Activated CD8-positive, alpha-beta T cell treated with anti-CD3 and anti-CD28 coated beads, Interleukin-2, amount 10 ng/mL, durations not matched to agents 7 days and 5 days (primary cell): ENCODE measurements at regions not wholly inside any gene's neighbourhood (a gene's known extent, or its start where the extent isn't known, plus 50 kb on each side); places are given as distances from the start of the nearest gene placed in this dataset.

ENCODE experiments used
- ATAC-seq: fragments of 150-1000 bp; cut with Tn5 transposase; one replicate; pipeline ENCODE4 v1.10.0; 2021; ENCODE audit warnings: moderate library complexity
- CTCF ChIA-PET: fragments of 350-600 bp; sonication (Branson Sonifier 250); formaldehyde crosslinking; loops from one replicate; lab custom pipeline; 2021; ENCODE audit warnings: antibody characterized with exemption; lab: Charles Lee
- POLR2A ChIA-PET: fragments of 350-600 bp; sonication (Branson Sonifier 250); formaldehyde crosslinking; loops from one replicate; lab custom pipeline; 2021; ENCODE audit warnings: antibody characterized with exemption; lab: Charles Lee
- DNase-seq: peaks from one replicate; pipeline ENCODE4 v3.0.0-alpha.2; 2020
- H3K27ac Mint-ChIP-seq: one replicate; pipeline ENCODE4 v1.8.0; 2021; ENCODE audit warnings: mild to moderate bottlenecking, mixed read lengths
- H3K27me3 Mint-ChIP-seq: one replicate; pipeline ENCODE4 v1.8.0; 2021; ENCODE audit warnings: low read depth, mixed read lengths
- H3K36me3 Mint-ChIP-seq: one replicate; pipeline ENCODE4 v1.8.0; 2021; ENCODE audit warnings: low read depth, mixed read lengths
- H3K4me1 Mint-ChIP-seq: one replicate; pipeline ENCODE4 v1.8.0; 2021; ENCODE audit warnings: low read depth, mixed read lengths
- H3K4me3 Mint-ChIP-seq: one replicate; pipeline ENCODE4 v1.8.0; 2021; ENCODE audit warnings: mild to moderate bottlenecking, mixed read lengths
- H3K9me3 Mint-ChIP-seq: one replicate; pipeline ENCODE4 v1.8.0; 2022; ENCODE audit warnings: mixed read lengths; ENCODE audit not compliant: insufficient read depth

GRCh38 chr4:120403296-120403695, 336.6 kb upstream of the MAD2L1 start:
- ATAC-seq (no peak), DNase-seq (no peak)
- POLR2A ChIA-PET = no interaction called here
- Mint-ChIP-seq H3K9me3 (no peaks in the 10 kb centered on the region), H3K4me3 (no peak overlapping the region), H3K27ac (no peak overlapping the region), H3K27me3 (no peaks in the 10 kb centered on the region), H3K4me1 (no peaks in the 10 kb centered on the region), H3K36me3 (no peaks in the 10 kb centered on the region)
- CTCF ChIA-PET = no interaction called here

- DNase-seq (no peak), ATAC-seq (no peak)
- H3K4me1 Mint-ChIP-seq = no peaks in the 10 kb centered on the region
- H3K4me3 Mint-ChIP-seq = no peak overlapping the region
- H3K27ac Mint-ChIP-seq = no peak overlapping the region
- no peaks in the 10 kb centered on the region for H3K27me3 Mint-ChIP-seq
- POLR2A ChIA-PET = no interaction called here
- H3K36me3 Mint-ChIP-seq = no peaks in the 10 kb centered on the region
- no peaks in the 10 kb centered on the region for H3K9me3 Mint-ChIP-seq
- CTCF ChIA-PET = no interaction called here
These were observed 333.8 kb upstream of the MAD2L1 start for GRCh38 chr4:120400441-120400840.

GRCh38 chr4:120399826-120400225, 333.2 kb upstream of the MAD2L1 start:
- DNase-seq (no peak), ATAC-seq (no peak)
- H3K9me3 Mint-ChIP-seq = no peaks in the 10 kb centered on the region
- no peaks in the 10 kb centered on the region for H3K27me3 Mint-ChIP-seq
- ChIA-PET POLR2A (no interaction called here), CTCF (no interaction called here)
- no peaks in the 10 kb centered on the region for H3K4me1 Mint-ChIP-seq
- H3K4me3 Mint-ChIP-seq = no peak overlapping the region
- H3K27ac Mint-ChIP-seq = no peak overlapping the region
- no peaks in the 10 kb centered on the region for H3K36me3 Mint-ChIP-seq

- no peaks in the 10 kb centered on the region for H3K27me3 Mint-ChIP-seq
- DNase-seq = no peak
These were observed 329.1 kb upstream of the MAD2L1 start for GRCh38 chr4:120395746-120396145.

GRCh38 chr4:120355881-120356280, 289.2 kb upstream of the MAD2L1 start:
- POLR2A ChIA-PET = no interaction called here
- ATAC-seq (no peak), DNase-seq (no peak)
- Mint-ChIP-seq H3K27me3 (no peaks in the 10 kb centered on the region), H3K9me3 (no peaks in the 10 kb centered on the region), H3K36me3 (no peaks in the 10 kb centered on the region), H3K4me3 (no peak overlapping the region), H3K4me1 (no peaks in the 10 kb centered on the region), H3K27ac (no peak overlapping the region)
- CTCF ChIA-PET = no interaction called here

More at GRCh38 chr4:120395746-120396145, 329.1 kb upstream of the MAD2L1 start:
- H3K9me3 Mint-ChIP-seq = no peaks in the 10 kb centered on the region
- no peak overlapping the region for H3K27ac Mint-ChIP-seq
- ChIA-PET CTCF (no interaction called here), POLR2A (no interaction called here)
- no peak overlapping the region for H3K4me3 Mint-ChIP-seq
- no peaks in the 10 kb centered on the region for H3K4me1 Mint-ChIP-seq
- no peak for ATAC-seq
- H3K36me3 Mint-ChIP-seq = no peaks in the 10 kb centered on the region

GRCh38 chr4:120354381-120354780, 287.7 kb upstream of the MAD2L1 start:
- no peaks in the 10 kb centered on the region for H3K36me3 Mint-ChIP-seq
- H3K27ac Mint-ChIP-seq = no peak overlapping the region
- no peaks in the 10 kb centered on the region for H3K9me3 Mint-ChIP-seq
- no peak overlapping the region for H3K4me3 Mint-ChIP-seq
- no peak for DNase-seq
- ChIA-PET POLR2A (no interaction called here), CTCF (no interaction called here)
- H3K4me1 Mint-ChIP-seq = no peaks in the 10 kb centered on the region
- ATAC-seq = no peak
- no peaks in the 10 kb centered on the region for H3K27me3 Mint-ChIP-seq

- no peak for ATAC-seq
- POLR2A ChIA-PET = no interaction called here
These were observed 286.6 kb upstream of the MAD2L1 start for GRCh38 chr4:120353235-120353634.

GRCh38 chr4:120352739-120353138, 286.1 kb upstream of the MAD2L1 start:
- ChIA-PET CTCF (no interaction called here), POLR2A (no interaction called here)
- Mint-ChIP-seq H3K9me3 (no peaks in the 10 kb centered on the region), H3K4me3 (no peak overlapping the region), H3K36me3 (no peaks in the 10 kb centered on the region), H3K4me1 (no peaks in the 10 kb centered on the region), H3K27ac (no peak overlapping the region), H3K27me3 (no peaks in the 10 kb centered on the region)
- no peak for DNase-seq
- ATAC-seq = no peak

More at GRCh38 chr4:120353235-120353634, 286.6 kb upstream of the MAD2L1 start:
- no peak overlapping the region for H3K27ac Mint-ChIP-seq
- no peak for DNase-seq
- CTCF ChIA-PET = no interaction called here
- H3K4me3 Mint-ChIP-seq = no peak overlapping the region
- no peaks in the 10 kb centered on the region for H3K9me3 Mint-ChIP-seq
- H3K36me3 Mint-ChIP-seq = no peaks in the 10 kb centered on the region
- H3K4me1 Mint-ChIP-seq = no peaks in the 10 kb centered on the region
- H3K27me3 Mint-ChIP-seq = no peaks in the 10 kb centered on the region

GRCh38 chr4:120348948-120349347, 282.3 kb upstream of the MAD2L1 start:
- DNase-seq = no peak
- Mint-ChIP-seq H3K27me3 (no peaks in the 10 kb centered on the region), H3K36me3 (no peaks in the 10 kb centered on the region), H3K9me3 (no peaks in the 10 kb centered on the region), H3K4me3 (no peak overlapping the region), H3K4me1 (no peaks in the 10 kb centered on the region), H3K27ac (no peak overlapping the region)
- CTCF ChIA-PET = no interaction called here
- POLR2A ChIA-PET = no interaction called here
- ATAC-seq = no peak

GRCh38 chr4:120348521-120348920, 281.9 kb upstream of the MAD2L1 start:
- H3K36me3 Mint-ChIP-seq = no peaks in the 10 kb centered on the region
- CTCF ChIA-PET = no interaction called here
- DNase-seq (no peak), ATAC-seq (no peak)
- H3K4me1 Mint-ChIP-seq = no peaks in the 10 kb centered on the region
- H3K4me3 Mint-ChIP-seq = no peak overlapping the region
- H3K27ac Mint-ChIP-seq = no peak overlapping the region
- no peaks in the 10 kb centered on the region for H3K27me3 Mint-ChIP-seq
- POLR2A ChIA-PET = no interaction called here
- H3K9me3 Mint-ChIP-seq = no peaks in the 10 kb centered on the region

GRCh38 chr4:120331486-120332370, 265.1 kb upstream of the MAD2L1 start:
- Mint-ChIP-seq H3K27me3 (no peaks in the 10 kb centered on the region), H3K36me3 (no peaks in the 10 kb centered on the region), H3K4me1 (no peaks in the 10 kb centered on the region), H3K9me3 (no peaks in the 10 kb centered on the region), H3K4me3 (no peak overlapping the region), H3K27ac (no peak overlapping the region)
- DNase-seq = no peak
- CTCF ChIA-PET = no interaction called here
- POLR2A ChIA-PET = no interaction called here
- no peak for ATAC-seq

- Mint-ChIP-seq H3K27ac (no peak overlapping the region), H3K9me3 (no peaks in the 10 kb centered on the region), H3K36me3 (no peaks in the 10 kb centered on the region), H3K4me1 (no peaks in the 10 kb centered on the region), H3K27me3 (no peaks in the 10 kb centered on the region), H3K4me3 (no peak overlapping the region)
- DNase-seq = no peak
- no peak for ATAC-seq
- ChIA-PET POLR2A (no interaction called here), CTCF (no interaction called here)
These were observed 262.7 kb upstream of the MAD2L1 start for GRCh38 chr4:120329386-120329785.

- ChIA-PET CTCF (no interaction called here), POLR2A (no interaction called here)
- Mint-ChIP-seq H3K27ac (no peak overlapping the region), H3K9me3 (no peaks in the 10 kb centered on the region), H3K27me3 (no peaks in the 10 kb centered on the region), H3K36me3 (no peaks in the 10 kb centered on the region), H3K4me3 (no peak overlapping the region), H3K4me1 (no peaks in the 10 kb centered on the region)
- DNase-seq (no peak), ATAC-seq (no peak)
These were observed 260.6 kb upstream of the MAD2L1 start for GRCh38 chr4:120327276-120327675.
